Neural progenitor cell (in vitro differentiated cells): ENCODE measurements at regions not wholly inside any gene's neighbourhood (a gene's known extent, or its start where the extent isn't known, plus 50 kb on each side); places are given as distances from the start of the nearest gene placed in this dataset.

Experiments
- DNase-seq: peaks from one replicate; pipeline ENCODE4 v3.0.0-alpha.2; 2016; ENCODE audit warnings: low spot score
- H2AFZ ChIP-seq: fragments of 200-600 bp; sonication (generic); replicated peaks from 2 replicates; pipeline ENCODE4 v1.6.1; 2016; ENCODE audit warnings: antibody characterized with exemption
- H3F3A ChIP-seq: fragments of 200-600 bp; sonication (generic); 2 replicates; pipeline ENCODE4 v1.6.1; 2016; ENCODE audit warnings: antibody characterized with exemption, low read depth
- H3K27ac ChIP-seq: fragments of 200-600 bp; sonication (generic); 2 replicates; pipeline ENCODE4 v1.5.1; 2016; ENCODE audit warnings: mild to moderate bottlenecking
- H3K27me3 ChIP-seq: fragments of 200-600 bp; sonication (generic); 2 replicates; pipeline ENCODE4 v1.6.1; 2016; ENCODE audit warnings: mild to moderate bottlenecking, moderate library complexity
- H3K36me3 ChIP-seq: fragments of 200-600 bp; sonication (generic); 2 replicates; pipeline ENCODE4 v1.5.1; 2016
- H3K4me1 ChIP-seq: fragments of 200-600 bp; sonication (generic); 2 replicates; pipeline ENCODE4 v1.6.1; 2016; ENCODE audit warnings: mixed run types
- H3K4me2 ChIP-seq: fragments of 200-600 bp; sonication (generic); 2 replicates; pipeline ENCODE4 v1.6.1; 2016
- H3K4me3 ChIP-seq: fragments of 200-600 bp; sonication (generic); 2 replicates; pipeline ENCODE4 v1.5.1; 2016
- H3K79me2 ChIP-seq: fragments of 200-600 bp; sonication (generic); 2 replicates; pipeline ENCODE4 v1.6.1; 2016; ENCODE audit warnings: low read depth
- H3K9ac ChIP-seq: fragments of 200-600 bp; sonication (generic); 2 replicates; pipeline ENCODE4 v1.6.1; 2016
- H3K9me3 ChIP-seq: fragments of 200-600 bp; sonication (generic); 2 replicates; pipeline ENCODE4 v1.5.1; 2016; ENCODE audit warnings: low read depth
- H4K20me1 ChIP-seq: fragments of 200-600 bp; sonication (generic); 2 replicates; pipeline ENCODE4 v1.6.1; 2016; ENCODE audit warnings: low read depth
- H3K27ac Mint-ChIP-seq: 3 replicates; pipeline ENCODE4 v1.8.0; 2021; ENCODE audit warnings: mixed read lengths
- H3K27me3 Mint-ChIP-seq: 2 replicates; pipeline ENCODE4 v1.8.0; 2022; ENCODE audit warnings: low read depth, mild to moderate bottlenecking, inconsistent platforms, moderate library complexity, mixed read lengths; ENCODE audit not compliant: insufficient read depth
- H3K36me3 Mint-ChIP-seq: 3 replicates; pipeline ENCODE4 v1.8.0; 2021; ENCODE audit warnings: mixed read lengths
- H3K4me1 Mint-ChIP-seq: 3 replicates; pipeline ENCODE4 v1.8.0; 2021; ENCODE audit warnings: mixed read lengths
- H3K4me3 Mint-ChIP-seq: 3 replicates; pipeline ENCODE4 v1.8.0; 2021; ENCODE audit warnings: mild to moderate bottlenecking, moderate library complexity, mixed read lengths
- H3K9me3 Mint-ChIP-seq: 3 replicates; pipeline ENCODE4 v1.8.0; 2020; ENCODE audit warnings: mixed read lengths
- CTCF ChIP-seq: fragments of 200-600 bp; sonication (generic); IDR thresholded peaks from 2 replicates; pipeline ENCODE4 v1.5.1; 2017; ENCODE audit warnings: antibody characterized with exemption, mild to moderate bottlenecking
- EZH2 ChIP-seq: fragments of 200-600 bp; sonication (generic); IDR thresholded peaks from 2 replicates; pipeline ENCODE4 v1.6.1; 2017; ENCODE audit warnings: antibody characterized with exemption, mild to moderate bottlenecking, moderate library complexity
- EZH2phosphoT487 ChIP-seq: fragments of 200-600 bp; sonication (generic); IDR thresholded peaks from 2 replicates; pipeline ENCODE4 v1.6.1; 2017; ENCODE audit warnings: antibody characterized with exemption

GRCh38 chr12:123064366-123064765 is 83.9 kb downstream of the ARL6IP4 start:
- no peak overlapping the region for H3K9ac ChIP-seq
- no peaks in the 10 kb centered on the region for H4K20me1 ChIP-seq
- no peak for TF ChIP-seq EZH2phosphoT487
- TF ChIP-seq CTCF, result no peak
- TF ChIP-seq EZH2, result no peak
- H3K36me3 ChIP-seq, result no peaks in the 10 kb centered on the region
- Mint-ChIP-seq H3K27ac (no peak overlapping the region), H3K27me3 (peaks cover 8% of the 10 kb centered on the region), H3K9me3 (no peaks in the 10 kb centered on the region), H3K4me3 (no peak overlapping the region), H3K4me1 (peaks cover 8% of the 10 kb centered on the region), H3K36me3 (no peaks in the 10 kb centered on the region)
- no peaks in the 10 kb centered on the region for H3K79me2 ChIP-seq
- H3K4me2 ChIP-seq, result no peak overlapping the region
- H3K4me1 ChIP-seq, result no peaks in the 10 kb centered on the region
- H3K27ac ChIP-seq, result no peak overlapping the region
- no peaks in the 10 kb centered on the region for H3K9me3 ChIP-seq
- H3K4me3 ChIP-seq, result no peak overlapping the region
- H3K27me3 ChIP-seq, result no peaks in the 10 kb centered on the region
- no peak for DNase-seq
- H3F3A ChIP-seq, result no peaks in the 10 kb centered on the region
- H2AFZ ChIP-seq, result no peak overlapping the region

- no peak overlapping the region for H3K27ac ChIP-seq
- no peaks in the 10 kb centered on the region for H3K9me3 Mint-ChIP-seq
- no peaks in the 10 kb centered on the region for H3K36me3 Mint-ChIP-seq
- H3K27ac Mint-ChIP-seq, result no peak overlapping the region
- H3K4me2 ChIP-seq, result no peak overlapping the region
- no peaks in the 10 kb centered on the region for H3F3A ChIP-seq
- peaks cover 11% of the 10 kb centered on the region for H3K4me1 Mint-ChIP-seq
- H3K4me3 Mint-ChIP-seq, result no peak overlapping the region
- no peak overlapping the region for H3K4me3 ChIP-seq
- H3K9me3 ChIP-seq, result no peaks in the 10 kb centered on the region
- no peaks in the 10 kb centered on the region for H3K27me3 ChIP-seq
- no peak overlapping the region for H3K9ac ChIP-seq
- no peaks in the 10 kb centered on the region for H4K20me1 ChIP-seq
- H3K27me3 Mint-ChIP-seq, result peaks cover 8% of the 10 kb centered on the region
- no peaks in the 10 kb centered on the region for H3K79me2 ChIP-seq
- peak; percentile 77 for DNase-seq
- no peaks in the 10 kb centered on the region for H3K36me3 ChIP-seq
- no peaks in the 10 kb centered on the region for H3K4me1 ChIP-seq
- TF ChIP-seq EZH2, result no peak
- peak; percentile 61 for TF ChIP-seq CTCF
- no peak overlapping the region for H2AFZ ChIP-seq
Measured at GRCh38 chr12:123063535-123063934, 83.1 kb downstream of the ARL6IP4 start.

DNA sequence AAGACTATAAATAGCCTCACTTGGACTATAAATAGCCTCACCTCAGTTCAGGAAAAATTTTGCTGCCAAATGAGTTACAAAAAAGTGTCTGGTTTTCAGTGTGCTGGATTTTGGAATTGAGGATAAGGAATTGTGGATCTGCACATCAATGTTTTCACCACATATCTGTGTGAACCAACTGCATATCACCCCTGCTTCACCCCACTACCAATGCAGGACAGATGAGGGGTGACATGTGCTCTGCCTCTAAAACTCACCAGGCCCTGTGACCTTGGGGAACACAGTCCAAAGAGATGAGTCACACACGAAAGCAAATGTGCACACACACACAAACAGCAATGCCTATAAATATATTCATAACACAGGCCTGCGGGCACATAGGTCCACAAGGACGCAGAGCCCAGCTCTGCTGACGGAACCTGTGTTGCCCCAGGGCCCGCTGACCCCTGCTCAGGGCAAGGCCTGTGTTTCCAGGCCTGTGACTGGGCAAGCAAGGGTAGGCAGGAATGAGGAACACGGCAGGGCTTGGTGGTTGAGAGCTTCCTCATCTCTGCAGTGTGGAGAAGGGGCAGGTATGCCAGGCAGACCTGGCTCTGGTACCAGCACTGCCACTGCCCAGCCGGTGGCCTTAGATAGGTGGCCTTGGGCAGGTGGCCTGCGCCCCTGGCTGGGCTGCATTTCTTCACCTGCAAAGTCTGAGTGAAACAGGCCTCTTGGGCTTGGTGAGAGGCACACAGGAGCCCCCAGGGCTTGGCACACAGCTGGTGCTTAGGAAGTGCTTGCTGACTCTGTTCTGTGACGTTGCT is 82.4 kb downstream of the ARL6IP4 start:
- no peak overlapping the region for H3K4me3 ChIP-seq
- no peak overlapping the region for H3K4me2 ChIP-seq
- no peaks in the 10 kb centered on the region for H3K27me3 ChIP-seq
- Mint-ChIP-seq H3K27ac (no peak overlapping the region), H3K27me3 (peaks cover 8% of the 10 kb centered on the region), H3K9me3 (no peaks in the 10 kb centered on the region), H3K36me3 (peaks cover 1% of the 10 kb centered on the region), H3K4me1 (peaks cover 16% of the 10 kb centered on the region), H3K4me3 (no peak overlapping the region)
- no peaks in the 10 kb centered on the region for H4K20me1 ChIP-seq
- H3K27ac ChIP-seq, result no peak overlapping the region
- no peaks in the 10 kb centered on the region for H3K79me2 ChIP-seq
- TF ChIP-seq EZH2 (no peak), EZH2phosphoT487 (no peak), CTCF (no peak)
- no peak overlapping the region for H3K9ac ChIP-seq
- DNase-seq, result no peak
- H3K9me3 ChIP-seq, result no peaks in the 10 kb centered on the region
- no peaks in the 10 kb centered on the region for H3F3A ChIP-seq
- no peak overlapping the region for H2AFZ ChIP-seq
- no peaks in the 10 kb centered on the region for H3K36me3 ChIP-seq
- no peaks in the 10 kb centered on the region for H3K4me1 ChIP-seq
